A673 (cell line): ENCODE measurements at regions not wholly inside any gene's neighbourhood (a gene's known extent, or its start where the extent isn't known, plus 50 kb on each side); places are given as distances from the start of the nearest gene placed in this dataset.

Experiments used
- BruUV-seq: library from RNA; stranded (reverse); fragments of 400-500 nt; replicated peaks from 2 replicates; lab custom pipeline; 2021; lab: Mats Ljungman, UMichigan
- CTCF ChIA-PET: fragments of 300-600 bp; sonication (Branson Sonifier 250); formaldehyde crosslinking; loops from one replicate; lab custom pipeline; 2022; ENCODE audit warnings: antibody characterized with exemption; lab: Charles Lee
- POLR2A ChIA-PET: fragments of 300-600 bp; sonication (Branson Sonifier 250); formaldehyde crosslinking; loops from one replicate; lab custom pipeline; 2022; ENCODE audit warnings: antibody characterized with exemption; ENCODE audit not compliant: low non-redundant PET; lab: Charles Lee
- DNase-seq: peaks from one replicate; pipeline ENCODE4 v3.0.0-alpha.2; 2015; ENCODE audit warnings: low spot score
- H3K27ac ChIP-seq: fragments of 200-600 bp; sonication (generic); 2 replicates; pipeline ENCODE4 v1.5.1; 2016; ENCODE audit warnings: mixed run types, low read depth, mild to moderate bottlenecking, mixed read lengths, antibody characterized with exemption, low read length; ENCODE audit not compliant: poor library complexity, severe bottlenecking
- H3K27me3 ChIP-seq: fragments of 200-600 bp; sonication (generic); replicated peaks from 2 replicates; pipeline ENCODE4 v1.6.1; 2017; ENCODE audit warnings: mixed run types, low read depth, mild to moderate bottlenecking, mixed read lengths, antibody characterized with exemption, low read length; ENCODE audit not compliant: insufficient read depth, poor library complexity
- H3K36me3 ChIP-seq: fragments of 200-600 bp; sonication (generic); 2 replicates; pipeline ENCODE4 v1.6.1; 2016; ENCODE audit warnings: mixed run types, mild to moderate bottlenecking, mixed read lengths, antibody characterized with exemption, low read length; ENCODE audit not compliant: insufficient read depth, poor library complexity, severe bottlenecking
- H3K4me1 ChIP-seq: fragments of 200-600 bp; sonication (generic); 2 replicates; pipeline ENCODE4 v1.6.1; 2017; ENCODE audit warnings: mixed run types, mild to moderate bottlenecking, mixed read lengths, antibody characterized with exemption, low read length; ENCODE audit not compliant: insufficient read depth, poor library complexity, severe bottlenecking
- H3K4me3 ChIP-seq: fragments of 200-600 bp; sonication (generic); 2 replicates; pipeline ENCODE4 v1.5.1; 2016; ENCODE audit warnings: low read depth, mixed run types, mild to moderate bottlenecking, mixed read lengths, low read length; ENCODE audit not compliant: poor library complexity, severe bottlenecking
- H3K9me3 ChIP-seq: fragments of 200-600 bp; sonication (generic); 2 replicates; pipeline ENCODE4 v1.6.1; 2016; ENCODE audit warnings: mixed run types, low read depth, mild to moderate bottlenecking, mixed read lengths, antibody characterized with exemption, low read length; ENCODE audit not compliant: poor library complexity, severe bottlenecking
- CTCF ChIP-seq: fragments of 300-800, 200-600 bp; sonication (generic); conservative IDR thresholded peaks from 2 replicates; pipeline ENCODE4 v1.5.1; 2017; ENCODE audit warnings: low read depth, mild to moderate bottlenecking, antibody characterized with exemption, low read length, moderate library complexity, mixed read lengths
- EZH2 ChIP-seq: fragments of 200-600 bp; sonication (generic); IDR thresholded peaks from 2 replicates; pipeline ENCODE4 v1.6.1; 2017; ENCODE audit warnings: borderline replicate concordance, low read depth, mild to moderate bottlenecking, mixed read lengths, antibody characterized with exemption, low read length; ENCODE audit not compliant: poor library complexity, severe bottlenecking
- intact Hi-C: fragments of 100-400 bp; cut with micrococcal nuclease; formaldehyde crosslinking; loops from one replicate; pipeline ENCODE4 v1.10.0; 2022; ENCODE audit not compliant: unreplicated experiment

- intact Hi-C loops: no loop called here
- no TSS peak for BruUV-seq
- H3K4me3 ChIP-seq: no peak overlapping the region
- no peaks in the 10 kb centered on the region for H3K9me3 ChIP-seq
- CTCF ChIA-PET: no interaction called here
- no peaks in the 10 kb centered on the region for H3K36me3 ChIP-seq
- no peaks in the 10 kb centered on the region for H3K27me3 ChIP-seq
- no peaks in the 10 kb centered on the region for H3K4me1 ChIP-seq
- POLR2A ChIA-PET: no interaction called here
- no peak overlapping the region for H3K27ac ChIP-seq
- TF ChIP-seq EZH2 (no peak), CTCF (no peak)
- no peak for DNase-seq
Measured at GRCh38 chr13:82827724-82828123, 1054.5 kb downstream of the SLITRK1 start.

GRCh38 chr13:82822935-82823334 is 1059.3 kb downstream of the SLITRK1 start:
- Histone ChIP-seq H3K36me3 (no peaks in the 10 kb centered on the region), H3K27ac (no peak overlapping the region), H3K4me1 (no peaks in the 10 kb centered on the region), H3K9me3 (no peaks in the 10 kb centered on the region), H3K27me3 (no peaks in the 10 kb centered on the region), H3K4me3 (no peak overlapping the region)
- CTCF ChIA-PET: no interaction called here
- BruUV-seq: no TSS peak
- POLR2A ChIA-PET: no interaction called here
- intact Hi-C loops: no loop called here
- DNase-seq: no peak
- TF ChIP-seq EZH2 (no peak), CTCF (no peak)

- intact Hi-C loops: no loop called here
- H3K36me3 ChIP-seq: no peaks in the 10 kb centered on the region
- no peaks in the 10 kb centered on the region for H3K27me3 ChIP-seq
- H3K27ac ChIP-seq: no peak overlapping the region
- ChIA-PET CTCF (no interaction called here), POLR2A (no interaction called here)
- no peak for DNase-seq
- no peak for TF ChIP-seq EZH2
- no peak for TF ChIP-seq CTCF
- no peaks in the 10 kb centered on the region for H3K4me1 ChIP-seq
- BruUV-seq: no TSS peak
- no peak overlapping the region for H3K4me3 ChIP-seq
- H3K9me3 ChIP-seq: peaks cover 3% of the 10 kb centered on the region
Measured at GRCh38 chr13:82817133-82817532, 1065.1 kb downstream of the SLITRK1 start.
